Fibroblast of mammary gland (primary cell): ENCODE measurements at regions not wholly inside any gene's neighbourhood (a gene's known extent, or its start where the extent isn't known, plus 50 kb on each side); places are given as distances from the start of the nearest gene placed in this dataset.

Experiments used
- DNase-seq: peaks from one replicate; pipeline ENCODE4 v3.0.0-alpha.2; 2010; ENCODE audit warnings: low read depth
- H3K4me3 ChIP-seq: 2 replicates; pipeline ENCODE4 v1.5.1; 2011; ENCODE audit warnings: low read depth, mild to moderate bottlenecking, low read length, moderate library complexity; ENCODE audit not compliant: control insufficient read depth
- CTCF ChIP-seq: conservative IDR thresholded peaks from 2 replicates; pipeline ENCODE4 v1.5.1; 2011; ENCODE audit warnings: low read depth, low read length, inconsistent platforms; ENCODE audit not compliant: control insufficient read depth, insufficient read depth

GRCh38 chr22:49368976-49369725 lies 458.5 kb downstream of the BRD1 start:
- no peak for TF ChIP-seq CTCF
- no peak for DNase-seq
- no peak overlapping the region for H3K4me3 ChIP-seq

- no peak overlapping the region for H3K4me3 ChIP-seq
- TF ChIP-seq CTCF = no peak
- no peak for DNase-seq
These were observed 459.3 kb downstream of the BRD1 start for GRCh38 chr22:49368221-49368975.

- DNase-seq = no peak
- no peak overlapping the region for H3K4me3 ChIP-seq
- no peak for TF ChIP-seq CTCF
These were observed 460.5 kb downstream of the BRD1 start for GRCh38 chr22:49367041-49367697.

- DNase-seq = no peak
- no peak for TF ChIP-seq CTCF
- H3K4me3 ChIP-seq = no peak overlapping the region
These were observed 461.2 kb downstream of the BRD1 start for GRCh38 chr22:49366437-49366836.

- TF ChIP-seq CTCF = no peak
These were observed 461.8 kb downstream of the BRD1 start for GRCh38 chr22:49365910-49366309.

GRCh38 chr22:49365191-49365837 lies 462.4 kb downstream of the BRD1 start:
- TF ChIP-seq CTCF = no peak
- DNase-seq = no peak
- H3K4me3 ChIP-seq = no peak overlapping the region

More at GRCh38 chr22:49365910-49366309, 461.8 kb downstream of the BRD1 start:
- H3K4me3 ChIP-seq = no peak overlapping the region
- no peak for DNase-seq
